ENCODE measurements at regions not wholly inside any gene's neighbourhood (a gene's known extent, or its start where the extent isn't known, plus 50 kb on each side); places are given as distances from the start of the nearest gene placed in this dataset.

DNA sequence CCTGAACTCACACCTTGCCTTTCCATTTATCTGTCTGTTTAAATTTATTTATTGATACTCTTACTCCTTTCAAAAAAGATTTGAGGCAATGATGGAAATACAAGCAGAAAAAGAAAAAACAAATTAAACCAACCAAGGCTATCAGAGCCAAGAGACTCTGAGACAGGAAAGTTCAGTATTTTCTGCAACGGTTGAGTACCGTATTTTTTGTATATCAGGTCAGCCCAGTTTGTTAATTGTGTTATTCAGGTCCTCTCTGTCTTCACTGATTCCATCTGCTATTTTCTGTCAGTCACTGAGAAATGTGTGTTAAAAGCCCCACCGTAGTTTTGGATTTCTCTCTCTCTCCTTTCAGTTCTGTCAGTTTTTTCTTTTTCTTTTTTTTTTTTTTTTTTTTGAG, 134.5 kb upstream of the SMIM23 start:
- no peak for TF ChIP-seq CTCF (conservative IDR thresholded peaks at IDR 0.05; ENCODE audit: low read length)
- TF ChIP-seq EZH2phosphoT487 (IDR thresholded peaks at IDR 0.05; ENCODE audit: borderline replicate concordance, low read depth, low read length), result no peak

All from OCI-LY7 (cell line).